ENCODE measurements at regions not wholly inside any gene's neighbourhood (a gene's known extent, or its start where the extent isn't known, plus 50 kb on each side); places are given as distances from the start of the nearest gene placed in this dataset.

- Histone ChIP-seq H4K8ac (ENCODE audit: low read depth in 2 of 2, low read length in 2 of 2) (no peak overlapping the region), H3K4me2 (ENCODE audit: low read depth, low read length) (no peak overlapping the region), H2AFZ (replicated peaks; ENCODE audit: low read length, poor library complexity) (no peak overlapping the region), H3K18ac (ENCODE audit: low read depth, low read length) (no peak overlapping the region), H3K14ac (replicated peaks; ENCODE audit: low read depth, low read length) (no peak overlapping the region), H2BK120ac (ENCODE audit: low read depth, low read length) (no peak overlapping the region), H3K9me1 (ENCODE audit: insufficient read depth, low read length) (no peaks in the 10 kb centered on the region), H3K56ac (ENCODE audit: extremely low read depth, insufficient read depth, low read length) (no peak overlapping the region), H3K27me3 (ENCODE audit: control insufficient read depth, insufficient read depth, low read length) (no peaks in the 10 kb centered on the region), H4K5ac (ENCODE audit: low read depth, low read length) (no peak overlapping the region), H3K4ac (ENCODE audit: low read depth, low read length) (no peak overlapping the region), H4K91ac (ENCODE audit: insufficient read depth, low read depth, low read length) (no peak overlapping the region), H3K9ac (ENCODE audit: low read depth, low read length) (no peak overlapping the region), H3K23ac (ENCODE audit: low read depth, low read length) (no peak overlapping the region), H4K20me1 (ENCODE audit: insufficient read depth, low read length) (no peaks in the 10 kb centered on the region), H3K4me3 (ENCODE audit: insufficient read depth, low read depth, low read length) (no peak overlapping the region), H2BK5ac (ENCODE audit: low read depth, low read length, poor library complexity, severe bottlenecking) (no peak overlapping the region), H2BK20ac (ENCODE audit: low read depth, low read length) (no peak overlapping the region), H3K4me1 (ENCODE audit: control insufficient read depth, insufficient read depth, low read length) (no peaks in the 10 kb centered on the region), H3K36me3 (ENCODE audit: control insufficient read depth, insufficient read depth, low read length) (no peaks in the 10 kb centered on the region), H2AK5ac (ENCODE audit: low read depth, low read length) (no peak overlapping the region), H3K27ac (ENCODE audit: insufficient read depth, low read length) (no peak overlapping the region), H3K9me3 (ENCODE audit: control insufficient read depth, insufficient read depth, low read length) (no peaks in the 10 kb centered on the region), H3K79me1 (ENCODE audit: low read depth in 1 of 2, low read length in 2 of 2) (no peaks in the 10 kb centered on the region), H2BK15ac (ENCODE audit: low read depth, low read length) (no peak overlapping the region), H2AK9ac (replicated peaks; ENCODE audit: low read depth, low read length, poor library complexity) (no peak overlapping the region)
- no TSS peak for BruUV-seq (replicated peaks)
- in situ Hi-C loops (cut with MboI; ENCODE audit: low sequenced_read_pairs) (no loop called here), dilution Hi-C loops (cut with HindIII; ENCODE audit: low sequenced_read_pairs, unreplicated experiment) (no loop called here), intact Hi-C loops (cut with micrococcal nuclease) (loop anchor here (10.0 kb wide), 1 partner anchor 1300 kb away; no protein-coding TSS in a partner anchor)
- TF ChIP-seq, protein P1, sequence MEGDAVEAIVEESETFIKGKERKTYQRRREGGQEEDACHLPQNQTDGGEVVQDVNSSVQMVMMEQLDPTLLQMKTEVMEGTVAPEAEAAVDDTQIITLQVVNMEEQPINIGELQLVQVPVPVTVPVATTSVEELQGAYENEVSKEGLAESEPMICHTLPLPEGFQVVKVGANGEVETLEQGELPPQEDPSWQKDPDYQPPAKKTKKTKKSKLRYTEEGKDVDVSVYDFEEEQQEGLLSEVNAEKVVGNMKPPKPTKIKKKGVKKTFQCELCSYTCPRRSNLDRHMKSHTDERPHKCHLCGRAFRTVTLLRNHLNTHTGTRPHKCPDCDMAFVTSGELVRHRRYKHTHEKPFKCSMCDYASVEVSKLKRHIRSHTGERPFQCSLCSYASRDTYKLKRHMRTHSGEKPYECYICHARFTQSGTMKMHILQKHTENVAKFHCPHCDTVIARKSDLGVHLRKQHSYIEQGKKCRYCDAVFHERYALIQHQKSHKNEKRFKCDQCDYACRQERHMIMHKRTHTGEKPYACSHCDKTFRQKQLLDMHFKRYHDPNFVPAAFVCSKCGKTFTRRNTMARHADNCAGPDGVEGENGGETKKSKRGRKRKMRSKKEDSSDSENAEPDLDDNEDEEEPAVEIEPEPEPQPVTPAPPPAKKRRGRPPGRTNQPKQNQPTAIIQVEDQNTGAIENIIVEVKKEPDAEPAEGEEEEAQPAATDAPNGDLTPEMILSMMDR (conservative IDR thresholded peaks at IDR 0.05; ENCODE audit: low read depth, low read length) = no peak
- TF ChIP-seq RFX5 (IDR thresholded peaks at IDR 0.05; ENCODE audit: low read depth, low read length) (no peak), RCOR1 (IDR thresholded peaks at IDR 0.05; ENCODE audit: insufficient replicate concordance, low read length) (no peak), ELK1 (IDR thresholded peaks at IDR 0.05; ENCODE audit: borderline replicate concordance, low read depth, low read length) (no peak), CHD1 (IDR thresholded peaks at IDR 0.05; ENCODE audit: low read depth, low read length) (no peak), MXI1 (IDR thresholded peaks at IDR 0.05; ENCODE audit: borderline replicate concordance, low read depth, low read length) (no peak), SMC3 (IDR thresholded peaks at IDR 0.05; ENCODE audit: low read depth, low read length) (no peak), CEBPB (IDR thresholded peaks at IDR 0.05; ENCODE audit: low read depth, low read length) (no peak)
- TF ChIP-seq, protein P2, sequence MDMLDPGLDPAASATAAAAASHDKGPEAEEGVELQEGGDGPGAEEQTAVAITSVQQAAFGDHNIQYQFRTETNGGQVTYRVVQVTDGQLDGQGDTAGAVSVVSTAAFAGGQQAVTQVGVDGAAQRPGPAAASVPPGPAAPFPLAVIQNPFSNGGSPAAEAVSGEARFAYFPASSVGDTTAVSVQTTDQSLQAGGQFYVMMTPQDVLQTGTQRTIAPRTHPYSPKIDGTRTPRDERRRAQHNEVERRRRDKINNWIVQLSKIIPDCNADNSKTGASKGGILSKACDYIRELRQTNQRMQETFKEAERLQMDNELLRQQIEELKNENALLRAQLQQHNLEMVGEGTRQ (IDR thresholded peaks at IDR 0.05; ENCODE audit: low read depth, low read length) = no peak
- WGBS, 2 experiments (ENCODE audit: extremely low coverage in 2 of 2, insufficient read length in 1 of 2) = 87% methylated on average over 4 of the region's 12 CpGs; no CpG with 5 or more reads in 1 of the 2 experiments
- no peak for ATAC-seq (ENCODE audit: low read depth)
- no peak for DNase-seq
- POLR2A ChIA-PET (ENCODE audit: unreplicated experiment) = no interaction called here
- CTCF ChIA-PET = interaction anchor here (0.6 kb wide), 1 partner anchor 9 kb away, joined by 3 read pairs; no protein-coding TSS in a partner anchor
Observed at GRCh38 chr4:188904617-188905016, 765.4 kb downstream of the TRIML1 start.

Measured in IMR-90 (cell line).